GM12878 (cell line): ENCODE measurements at regions not wholly inside any gene's neighbourhood (a gene's known extent, or its start where the extent isn't known, plus 50 kb on each side); places are given as distances from the start of the nearest gene placed in this dataset.

ENCODE experiments used
- ATAC-seq: fragments of 200-7000 bp; cut with Tn5 transposase; 3 replicates; pipeline ENCODE4 v1.9.1; 2020; ENCODE audit warnings: mild to moderate bottlenecking, moderate library complexity
- BruUV-seq: library from RNA; stranded (reverse); fragments of 400-500 nt; replicated peaks from 2 replicates; lab custom pipeline; 2021; lab: Mats Ljungman, UMichigan
- CTCF ChIA-PET: fragments of 300-600 bp; sonication (Branson Sonifier 250); formaldehyde crosslinking; extraction: SDS; loops from one replicate; lab custom pipeline; 2021; ENCODE audit warnings: inconsistent platforms; lab: Yijun Ruan, JAX
- POLR2A ChIA-PET: fragments of 350-600 bp; formaldehyde crosslinking; extraction: SDS; loops from one replicate; lab custom pipeline; 2021; ENCODE audit warnings: inconsistent platforms; lab: Charles Lee
- RAD21 ChIA-PET: fragments of 300-600 bp; sonication (Branson Sonifier 250); formaldehyde crosslinking; loops from one replicate; lab custom pipeline; 2023; ENCODE audit warnings: antibody characterized with exemption; ENCODE audit not compliant: unreplicated experiment; lab: Charles Lee
- SMC1A ChIA-PET: fragments of 300-600 bp; sonication (Branson Sonifier 250); formaldehyde crosslinking; loops from one replicate; lab custom pipeline; 2023; ENCODE audit not compliant: unreplicated experiment, uncharacterized antibody; lab: Charles Lee
- DNase-seq: peaks from one replicate; pipeline ENCODE4 v3.0.0-alpha.2; 2011; ENCODE audit warnings: low read depth, low spot score
- FAIRE-seq: peaks from 3 replicates; lab custom pipeline; 2011; peaks lifted over from hg19 to GRCh38; lab: Jason Lieb, UNC
- H2AFZ ChIP-seq: 2 replicates; pipeline ENCODE4 v1.6.0; 2011; ENCODE audit warnings: low read depth, low read length, control low read depth; ENCODE audit not compliant: control insufficient read depth
- H3K27ac ChIP-seq: 2 replicates; pipeline ENCODE4 v1.5.1; 2011; ENCODE audit warnings: control low read depth; ENCODE audit not compliant: control insufficient read depth, insufficient read depth
- H3K27me3 ChIP-seq, 2 experiments: replicated peaks in 1 of 2; 2 replicates each; pipeline versions ENCODE4 v1.6.0 to v1.6.1; 2011; ENCODE audit warnings: low read length in 1 of 2; ENCODE audit not compliant: control insufficient read depth in 2 of 2, insufficient read depth in 2 of 2
- H3K36me3 ChIP-seq, 2 experiments: 2 replicates each; pipeline ENCODE4 v1.5.1; 2011; ENCODE audit warnings: low read length in 1 of 2; ENCODE audit not compliant: control insufficient read depth in 2 of 2, insufficient read depth in 2 of 2
- H3K4me1 ChIP-seq: 2 replicates; pipeline ENCODE4 v1.6.1; 2011; ENCODE audit warnings: mild to moderate bottlenecking, low read length, moderate library complexity, mixed read lengths; ENCODE audit not compliant: control insufficient read depth, insufficient read depth
- H3K4me2 ChIP-seq: 2 replicates; pipeline ENCODE4 v1.6.0; 2011; ENCODE audit warnings: control low read depth; ENCODE audit not compliant: control insufficient read depth, insufficient read depth
- H3K4me3 ChIP-seq: fragments of 200-600 bp; sonication (generic); 2 replicates; pipeline ENCODE4 v1.5.1; 2016
- H3K79me2 ChIP-seq: 2 replicates; pipeline ENCODE4 v1.6.0; 2011; ENCODE audit warnings: low read length; ENCODE audit not compliant: control insufficient read depth, insufficient read depth
- H3K9ac ChIP-seq: 2 replicates; pipeline ENCODE4 v1.8.0; 2011; ENCODE audit warnings: low read length, control low read depth, mixed read lengths; ENCODE audit not compliant: control insufficient read depth, insufficient read depth
- H3K9me3 ChIP-seq: replicated peaks from 3 replicates; pipeline ENCODE4 v1.5.1; 2011; ENCODE audit warnings: mild to moderate bottlenecking, low read length; ENCODE audit not compliant: control insufficient read depth, insufficient read depth
- H4K20me1 ChIP-seq: 2 replicates; pipeline ENCODE4 v1.6.0; 2011; ENCODE audit not compliant: control insufficient read depth, insufficient read depth
- ATF2 ChIP-seq: IDR thresholded peaks from 2 replicates; pipeline ENCODE4 v1.6.1; 2012; ENCODE audit warnings: low read length, inconsistent platforms
- E2F8 ChIP-seq: fragments of 450-650 bp; IDR thresholded peaks from 2 replicates; pipeline ENCODE4 v1.6.1; 2018; ENCODE audit warnings: mild to moderate bottlenecking, low read depth, moderate library complexity; ENCODE audit not compliant: partially characterized antibody
- HDGF ChIP-seq: fragments of 450-650 bp; IDR thresholded peaks from 2 replicates; pipeline ENCODE4 v1.6.1; 2016; ENCODE audit warnings: antibody characterized with exemption
- MEF2B ChIP-seq: fragments of 450-650 bp; IDR thresholded peaks from 2 replicates; pipeline ENCODE4 v1.6.1; 2018; ENCODE audit warnings: mild to moderate bottlenecking, moderate library complexity; ENCODE audit not compliant: partially characterized antibody, poor library complexity, severe bottlenecking
- NR2C2 ChIP-seq: IDR thresholded peaks from 2 replicates; pipeline ENCODE4 v1.6.1; 2011; ENCODE audit warnings: borderline replicate concordance, low read depth; ENCODE audit not compliant: control insufficient read depth, insufficient read length
- POLR2AphosphoS2 ChIP-seq: IDR thresholded peaks from 2 replicates; pipeline ENCODE4 v1.6.1; 2011; ENCODE audit warnings: low read depth, mild to moderate bottlenecking, low read length, improper control_type of control experiment, moderate library complexity
- POLR2AphosphoS5 ChIP-seq: IDR thresholded peaks from 2 replicates; pipeline ENCODE4 v1.6.1; 2011; ENCODE audit warnings: mild to moderate bottlenecking, low read length, inconsistent platforms
- RAD51 ChIP-seq: fragments of 450-650 bp; IDR thresholded peaks from 2 replicates; pipeline ENCODE4 v1.6.1; 2016; ENCODE audit warnings: moderate library complexity, mild to moderate bottlenecking, inconsistent platforms
- RB1 ChIP-seq: fragments of 450-650 bp; formaldehyde crosslinking; IDR thresholded peaks from 2 replicates; pipeline ENCODE4 v1.6.1; 2017; ENCODE audit warnings: mild to moderate bottlenecking, borderline replicate concordance
- SMC3 ChIP-seq: IDR thresholded peaks from 2 replicates; pipeline ENCODE4 v1.6.1; 2011; ENCODE audit warnings: low read length, improper control_type of control experiment, borderline replicate concordance
- STAT3 ChIP-seq: IDR thresholded peaks from 2 replicates; pipeline ENCODE4 v1.6.1; 2011; ENCODE audit warnings: low read depth, low read length, improper control_type of control experiment
- ZBTB33 ChIP-seq: fragments of 450-650 bp; IDR thresholded peaks from 2 replicates; pipeline ENCODE4 v1.6.1; 2017; ENCODE audit warnings: mild to moderate bottlenecking
- ZNF274 ChIP-seq: IDR thresholded peaks from one replicate; pipeline ENCODE4 v1.8.0; 2011; ENCODE audit not compliant: insufficient read length, insufficient read depth
- WGBS: methylation state at CpG from one replicate; pipeline ENCODE4 v1.1.6; 2016; ENCODE audit warnings: low lambda C conversion rate; ENCODE audit not compliant: insufficient replicate concordance, insufficient coverage; ENCODE audit errors: missing lambda C conversion rate; 5-methylcytosine and 5-hydroxymethylcytosine counted together
- in situ Hi-C: fragments of 300-500 bp; cut with MboI; formaldehyde crosslinking; loops from 9 replicates; pipeline ENCODE4 v1.14.3; 2018; ENCODE audit warnings: mixed read lengths
- intact Hi-C: fragments of 100-400 bp; cut with micrococcal nuclease; formaldehyde crosslinking; loops from one replicate; pipeline ENCODE4 v1.14.2; 2022; ENCODE audit not compliant: unreplicated experiment

- no peak overlapping the region for H3K27ac ChIP-seq
- intact Hi-C loops, result no loop called here
- TF ChIP-seq HDGF, result no peak
- no peak for TF ChIP-seq POLR2AphosphoS5
- no peak for TF ChIP-seq POLR2AphosphoS2
- TF ChIP-seq E2F8, result no peak
- TF ChIP-seq RAD51, result no peak
- no peak for TF ChIP-seq SMC3
- TF ChIP-seq ZBTB33, result no peak
- TF ChIP-seq MEF2B, result no peak
- no peak for TF ChIP-seq RB1
- TF ChIP-seq ZNF274, result no peak
- TF ChIP-seq NR2C2, result no peak
- no peak for TF ChIP-seq ATF2
- no peak for TF ChIP-seq STAT3
- TF ChIP-seq, all 136 proteins: peak for 0
- ChIA-PET SMC1A (no interaction called here), POLR2A (no interaction called here), CTCF (no interaction called here), RAD21 (no interaction called here)
- 0% methylated on average over 1 of the region's 1 CpG for WGBS
- H3K36me3 ChIP-seq, result no peaks in the 10 kb centered on the region
- H3K4me1 ChIP-seq, result no peaks in the 10 kb centered on the region
- no peak for DNase-seq
- in situ Hi-C loops, result no loop called here
- ATAC-seq, result no peak
- no peak overlapping the region for H2AFZ ChIP-seq
- H3K27me3 ChIP-seq, result no peaks in the 10 kb centered on the region
- no TSS peak for BruUV-seq
- H3K79me2 ChIP-seq, result no peaks in the 10 kb centered on the region
- H3K9ac ChIP-seq, result no peak overlapping the region
- H3K4me2 ChIP-seq, result no peak overlapping the region
- H4K20me1 ChIP-seq, result no peaks in the 10 kb centered on the region
- no peak for FAIRE-seq
- no peaks in the 10 kb centered on the region for H3K9me3 ChIP-seq
- no peak overlapping the region for H3K4me3 ChIP-seq
These were observed 524.4 kb upstream of the CDH5 start for GRCh38 chr16:65842067-65842466.
